ENCODE measurements at regions not wholly inside any gene's neighbourhood (a gene's known extent, or its start where the extent isn't known, plus 50 kb on each side); places are given as distances from the start of the nearest gene placed in this dataset.

DNA sequence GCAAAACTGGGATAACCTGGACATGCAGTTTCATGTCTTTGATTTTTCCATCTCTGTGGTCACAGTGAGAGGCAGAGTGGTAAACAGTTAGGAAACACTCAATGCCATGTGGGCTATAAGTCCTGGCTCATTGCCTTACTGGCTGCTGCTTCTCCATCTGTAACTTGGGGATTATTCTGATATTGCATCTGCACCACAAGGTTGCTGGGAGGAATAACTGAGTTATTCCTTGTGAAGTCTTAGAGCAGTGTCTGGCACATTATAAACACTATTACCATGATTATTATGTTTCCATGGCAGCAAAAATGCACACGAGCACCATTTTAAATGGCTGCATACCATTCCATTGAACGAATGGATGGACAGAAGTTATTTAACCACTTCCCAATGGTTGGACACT is 111.7 kb upstream of the CDH5 start:
- TF ChIP-seq, protein P1, sequence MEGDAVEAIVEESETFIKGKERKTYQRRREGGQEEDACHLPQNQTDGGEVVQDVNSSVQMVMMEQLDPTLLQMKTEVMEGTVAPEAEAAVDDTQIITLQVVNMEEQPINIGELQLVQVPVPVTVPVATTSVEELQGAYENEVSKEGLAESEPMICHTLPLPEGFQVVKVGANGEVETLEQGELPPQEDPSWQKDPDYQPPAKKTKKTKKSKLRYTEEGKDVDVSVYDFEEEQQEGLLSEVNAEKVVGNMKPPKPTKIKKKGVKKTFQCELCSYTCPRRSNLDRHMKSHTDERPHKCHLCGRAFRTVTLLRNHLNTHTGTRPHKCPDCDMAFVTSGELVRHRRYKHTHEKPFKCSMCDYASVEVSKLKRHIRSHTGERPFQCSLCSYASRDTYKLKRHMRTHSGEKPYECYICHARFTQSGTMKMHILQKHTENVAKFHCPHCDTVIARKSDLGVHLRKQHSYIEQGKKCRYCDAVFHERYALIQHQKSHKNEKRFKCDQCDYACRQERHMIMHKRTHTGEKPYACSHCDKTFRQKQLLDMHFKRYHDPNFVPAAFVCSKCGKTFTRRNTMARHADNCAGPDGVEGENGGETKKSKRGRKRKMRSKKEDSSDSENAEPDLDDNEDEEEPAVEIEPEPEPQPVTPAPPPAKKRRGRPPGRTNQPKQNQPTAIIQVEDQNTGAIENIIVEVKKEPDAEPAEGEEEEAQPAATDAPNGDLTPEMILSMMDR (IDR thresholded peaks at IDR 0.05): no peak
- TF ChIP-seq POLR2AphosphoS5 (IDR thresholded peaks at IDR 0.05): no peak
- no peak for TF ChIP-seq POLR2A (IDR thresholded peaks at IDR 0.05)

All from suprapubic skin (tissue), 4 donors.